ENCODE measurements at regions not wholly inside any gene's neighbourhood (a gene's known extent, or its start where the extent isn't known, plus 50 kb on each side); places are given as distances from the start of the nearest gene placed in this dataset.

- no peak for TF ChIP-seq CTCF (IDR thresholded peaks at IDR 0.05; ENCODE audit: low read depth, low read length, missing control alignments)
- no peak overlapping the region for H3K4me3 ChIP-seq (replicated peaks; ENCODE audit: low read depth, low read length)
- DNase-seq (ENCODE audit: extremely low read depth, low read depth), result no peak
Observed at GRCh38 chr4:181431661-181432060, 811.5 kb upstream of the TENM3 start.

GRCh38 chr4:181432335-181432734 is 810.9 kb upstream of the TENM3 start:
- H3K4me3 ChIP-seq (replicated peaks; ENCODE audit: low read depth, low read length), result no peak overlapping the region
- TF ChIP-seq CTCF (IDR thresholded peaks at IDR 0.05; ENCODE audit: low read depth, low read length, missing control alignments), result no peak
- DNase-seq (ENCODE audit: extremely low read depth, low read depth), result no peak

GRCh38 chr4:181437895-181438294 is 805.3 kb upstream of the TENM3 start:
- H3K4me3 ChIP-seq (replicated peaks; ENCODE audit: low read depth, low read length), result no peak overlapping the region
- TF ChIP-seq CTCF (IDR thresholded peaks at IDR 0.05; ENCODE audit: low read depth, low read length, missing control alignments), result no peak
- DNase-seq (ENCODE audit: extremely low read depth, low read depth), result no peak

- DNase-seq (ENCODE audit: extremely low read depth, low read depth), result no peak
- TF ChIP-seq CTCF (IDR thresholded peaks at IDR 0.05; ENCODE audit: low read depth, low read length, missing control alignments), result no peak
- no peak overlapping the region for H3K4me3 ChIP-seq (replicated peaks; ENCODE audit: low read depth, low read length)
Observed at GRCh38 chr4:181438641-181439040, 804.6 kb upstream of the TENM3 start.

GRCh38 chr4:181443021-181443420 is 800.2 kb upstream of the TENM3 start:
- no peak for DNase-seq (ENCODE audit: extremely low read depth, low read depth)
- no peak overlapping the region for H3K4me3 ChIP-seq (replicated peaks; ENCODE audit: low read depth, low read length)
- no peak for TF ChIP-seq CTCF (IDR thresholded peaks at IDR 0.05; ENCODE audit: low read depth, low read length, missing control alignments)

GRCh38 chr4:181465826-181466225 is 777.4 kb upstream of the TENM3 start:
- TF ChIP-seq CTCF (IDR thresholded peaks at IDR 0.05; ENCODE audit: low read depth, low read length, missing control alignments), result no peak
- no peak overlapping the region for H3K4me3 ChIP-seq (replicated peaks; ENCODE audit: low read depth, low read length)
- no peak for DNase-seq (ENCODE audit: extremely low read depth, low read depth)

GRCh38 chr4:181468451-181468850 is 774.8 kb upstream of the TENM3 start:
- no peak for DNase-seq (ENCODE audit: extremely low read depth, low read depth)
- no peak for TF ChIP-seq CTCF (IDR thresholded peaks at IDR 0.05; ENCODE audit: low read depth, low read length, missing control alignments)
- no peak overlapping the region for H3K4me3 ChIP-seq (replicated peaks; ENCODE audit: low read depth, low read length)

Measured in HFF-Myc (cell line).